ENCODE measurements at regions not wholly inside any gene's neighbourhood (a gene's known extent, or its start where the extent isn't known, plus 50 kb on each side); places are given as distances from the start of the nearest gene placed in this dataset.
"Not testable (repeated sequence)": the region's sequence is repeated elsewhere in the genome, so short reads cannot be mapped to it uniquely, and the experiment has no call there.

DNA sequence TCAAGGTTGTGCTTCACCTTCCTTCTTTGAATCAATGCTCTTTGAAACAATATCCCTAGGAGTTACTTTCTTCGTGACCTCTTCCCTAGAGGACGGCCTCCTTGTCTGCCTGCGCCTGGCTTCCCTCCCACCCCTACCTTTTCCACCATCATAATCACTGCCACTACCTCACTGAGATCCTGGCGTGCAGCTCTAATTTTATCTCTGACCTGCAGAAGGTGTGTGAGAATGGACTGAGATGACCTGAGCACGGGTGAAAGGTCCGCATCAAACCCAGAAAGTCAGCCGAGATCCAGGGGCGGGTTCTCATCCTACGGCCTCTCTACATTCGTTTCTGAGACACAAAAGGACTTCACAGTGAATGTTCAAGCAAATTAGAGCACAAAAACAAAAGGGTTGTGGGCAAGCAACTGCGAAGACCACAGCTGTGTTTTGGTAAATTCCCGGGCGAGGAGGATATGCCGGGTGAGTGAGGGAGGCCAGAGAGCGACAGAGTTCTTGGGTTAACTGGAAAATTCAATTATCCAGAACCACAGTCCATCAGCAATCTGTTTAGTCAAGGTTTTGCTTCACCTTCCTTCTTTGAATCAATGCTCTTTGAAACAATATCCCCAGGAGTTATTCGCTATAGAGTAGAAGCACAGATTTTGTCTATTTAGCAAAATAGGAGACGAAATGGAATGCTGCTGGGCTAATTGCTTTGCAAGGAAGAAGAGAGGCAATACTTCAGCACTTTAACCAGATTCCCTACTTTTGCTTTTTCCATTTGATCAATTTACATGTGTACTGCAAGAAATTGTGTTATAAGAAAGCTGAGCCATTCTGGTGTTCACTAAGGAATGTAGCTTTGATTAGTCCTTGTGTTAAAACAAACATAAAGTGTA, 212.6 kb downstream of the ACKR3 start:
- H3K4me3 ChIP-seq (ENCODE audit: low read depth, low read length) = no peak overlapping the region
- TF ChIP-seq, protein P1, sequence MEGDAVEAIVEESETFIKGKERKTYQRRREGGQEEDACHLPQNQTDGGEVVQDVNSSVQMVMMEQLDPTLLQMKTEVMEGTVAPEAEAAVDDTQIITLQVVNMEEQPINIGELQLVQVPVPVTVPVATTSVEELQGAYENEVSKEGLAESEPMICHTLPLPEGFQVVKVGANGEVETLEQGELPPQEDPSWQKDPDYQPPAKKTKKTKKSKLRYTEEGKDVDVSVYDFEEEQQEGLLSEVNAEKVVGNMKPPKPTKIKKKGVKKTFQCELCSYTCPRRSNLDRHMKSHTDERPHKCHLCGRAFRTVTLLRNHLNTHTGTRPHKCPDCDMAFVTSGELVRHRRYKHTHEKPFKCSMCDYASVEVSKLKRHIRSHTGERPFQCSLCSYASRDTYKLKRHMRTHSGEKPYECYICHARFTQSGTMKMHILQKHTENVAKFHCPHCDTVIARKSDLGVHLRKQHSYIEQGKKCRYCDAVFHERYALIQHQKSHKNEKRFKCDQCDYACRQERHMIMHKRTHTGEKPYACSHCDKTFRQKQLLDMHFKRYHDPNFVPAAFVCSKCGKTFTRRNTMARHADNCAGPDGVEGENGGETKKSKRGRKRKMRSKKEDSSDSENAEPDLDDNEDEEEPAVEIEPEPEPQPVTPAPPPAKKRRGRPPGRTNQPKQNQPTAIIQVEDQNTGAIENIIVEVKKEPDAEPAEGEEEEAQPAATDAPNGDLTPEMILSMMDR (IDR thresholded peaks at IDR 0.05; ENCODE audit: low read depth, low read length, missing control alignments) = no peak
- no peak for DNase-seq (ENCODE audit: low read depth)

GRCh38 chr2:236782938-236783337, 213.3 kb downstream of the ACKR3 start:
- no peak for DNase-seq (ENCODE audit: low read depth)
- TF ChIP-seq, protein P1 (IDR thresholded peaks at IDR 0.05; ENCODE audit: low read depth, low read length, missing control alignments) = no peak
- no peak overlapping the region for H3K4me3 ChIP-seq (ENCODE audit: low read depth, low read length)

- DNase-seq (ENCODE audit: low read depth) = no peak
- H3K4me3 ChIP-seq (ENCODE audit: low read depth, low read length) = no peak overlapping the region
- TF ChIP-seq, protein P1 (IDR thresholded peaks at IDR 0.05; ENCODE audit: low read depth, low read length, missing control alignments) = no peak
These were observed 213.9 kb downstream of the ACKR3 start for GRCh38 chr2:236783417-236784020.

GRCh38 chr2:236785611-236786057, 216.0 kb downstream of the ACKR3 start:
- TF ChIP-seq, protein P1 (IDR thresholded peaks at IDR 0.05; ENCODE audit: low read depth, low read length, missing control alignments) = no peak
- DNase-seq (ENCODE audit: low read depth) = no peak

DNA sequence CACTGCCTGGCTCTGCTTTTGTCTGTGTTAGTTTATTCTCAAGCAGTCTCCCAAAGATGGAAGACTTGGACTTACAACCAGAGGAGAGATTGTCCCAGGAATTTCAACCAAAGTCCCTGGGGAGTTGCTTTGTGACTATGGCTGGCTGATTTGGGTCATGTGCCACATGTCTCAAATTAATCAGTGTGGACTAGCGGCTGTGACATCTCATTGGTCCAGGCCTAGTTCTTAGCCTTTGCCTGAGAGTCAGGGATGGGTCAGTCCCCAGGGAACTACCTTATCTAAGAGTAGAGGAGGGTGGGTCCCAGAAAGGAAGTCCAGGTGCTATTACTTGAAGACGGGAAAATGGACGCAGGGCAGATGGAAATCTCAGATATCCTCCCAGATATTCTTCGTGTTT, 217.1 kb downstream of the ACKR3 start:
- H3K4me3 ChIP-seq (ENCODE audit: low read depth, low read length) = no peak overlapping the region
- TF ChIP-seq, protein P1 (IDR thresholded peaks at IDR 0.05; ENCODE audit: low read depth, low read length, missing control alignments) = no peak
- DNase-seq (ENCODE audit: low read depth) = no peak

More at GRCh38 chr2:236785611-236786057, 216.0 kb downstream of the ACKR3 start:
- no peak overlapping the region for H3K4me3 ChIP-seq (ENCODE audit: low read depth, low read length)

GRCh38 chr2:236787376-236787775, 217.8 kb downstream of the ACKR3 start:
- not testable (repeated sequence) for DNase-seq (ENCODE audit: low read depth)

GRCh38 chr2:236787885-236788284, 218.3 kb downstream of the ACKR3 start:
- H3K4me3 ChIP-seq (ENCODE audit: low read depth, low read length) = no peak overlapping the region
- TF ChIP-seq, protein P1 (IDR thresholded peaks at IDR 0.05; ENCODE audit: low read depth, low read length, missing control alignments) = no peak
- DNase-seq (ENCODE audit: low read depth) = no peak

More at GRCh38 chr2:236787376-236787775, 217.8 kb downstream of the ACKR3 start:
- H3K4me3 ChIP-seq (ENCODE audit: low read depth, low read length) = not testable (repeated sequence)

All from GM12864 (cell line).